ENCODE measurements at regions not wholly inside any gene's neighbourhood (a gene's known extent, or its start where the extent isn't known, plus 50 kb on each side); places are given as distances from the start of the nearest gene placed in this dataset.

DNA sequence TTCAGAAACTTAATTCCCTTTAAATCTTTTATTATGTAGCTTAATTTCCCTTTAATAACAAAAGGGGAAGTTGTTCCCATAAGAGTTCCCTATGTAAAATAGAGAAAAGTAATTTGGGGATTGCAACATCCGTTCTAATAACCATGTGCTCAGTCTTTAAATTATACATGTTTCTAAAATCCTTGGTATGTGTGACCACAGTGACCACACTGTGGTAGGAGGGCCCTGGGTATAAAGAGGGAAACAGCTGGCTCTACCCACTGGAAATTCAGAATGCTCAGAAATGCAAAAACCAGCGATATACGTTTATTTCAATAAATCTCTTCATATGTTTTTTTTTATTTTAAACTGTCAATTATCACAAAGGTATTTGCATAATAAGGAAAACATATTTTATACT, 219.1 kb downstream of the FGF13 start:
- H3K9ac ChIP-seq (ENCODE audit: extremely low read depth, low read length, poor library complexity, severe bottlenecking) = no peak overlapping the region
- no peaks in the 10 kb centered on the region for H3K4me1 Mint-ChIP-seq

DNA sequence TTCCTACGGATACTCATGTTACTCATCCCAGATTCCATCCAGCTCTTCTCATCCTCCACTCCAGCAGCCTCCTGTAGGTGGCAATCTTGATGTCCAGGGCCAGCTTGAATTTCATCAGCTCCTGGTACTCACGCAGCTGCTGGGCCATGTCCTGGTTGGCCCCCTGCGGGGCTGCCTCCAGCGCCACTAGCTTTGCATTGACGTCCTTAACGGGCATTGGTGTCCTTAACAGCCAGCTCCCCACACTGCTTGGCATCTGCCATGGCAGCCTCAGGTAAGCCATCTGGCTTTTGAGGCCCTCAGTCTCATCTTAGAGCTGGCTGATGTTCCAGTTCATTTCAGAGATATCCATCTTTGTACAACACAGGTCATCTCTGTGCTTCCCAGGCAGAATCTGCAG, 223.7 kb downstream of the FGF13 start:
- Mint-ChIP-seq H3K27ac (no peak overlapping the region), H3K9me3 (peaks cover 4% of the 10 kb centered on the region)
- H3K27ac ChIP-seq (ENCODE audit: low read depth, low read length) = no peak overlapping the region

More for the DNA sequence above, 219.1 kb downstream of the FGF13 start:
- Histone ChIP-seq H3K4me3 (ENCODE audit: low read length) (no peak overlapping the region), H3K4me1 (ENCODE audit: control insufficient read depth, insufficient read depth, low read length) (no peaks in the 10 kb centered on the region), H3K27me3 (ENCODE audit: control insufficient read depth, insufficient read depth, low read length, poor library complexity, severe bottlenecking) (no peaks in the 10 kb centered on the region), H3K36me3 (ENCODE audit: control insufficient read depth, insufficient read depth, low read length) (no peaks in the 10 kb centered on the region), H3K9me3 (ENCODE audit: control insufficient read depth, low read length) (no peaks in the 10 kb centered on the region), H3K27ac (ENCODE audit: low read depth, low read length) (no peak overlapping the region)
- H3K27me3 Mint-ChIP-seq (ENCODE audit: insufficient read depth) = no peaks in the 10 kb centered on the region
- H3K4me3 Mint-ChIP-seq = no peak overlapping the region
- no peak for DNase-seq
- WGBS, 2 experiments (ENCODE audit: insufficient coverage in 1 of 2, insufficient read length in 1 of 2) = no CpG with 5 or more reads among the region's 3 CpGs
- no peaks in the 10 kb centered on the region for H3K36me3 Mint-ChIP-seq (ENCODE audit: low read depth)
- no peak overlapping the region for H3K27ac Mint-ChIP-seq
- H3K9me3 Mint-ChIP-seq = peaks cover 6% of the 10 kb centered on the region
- TF ChIP-seq, protein P1, sequence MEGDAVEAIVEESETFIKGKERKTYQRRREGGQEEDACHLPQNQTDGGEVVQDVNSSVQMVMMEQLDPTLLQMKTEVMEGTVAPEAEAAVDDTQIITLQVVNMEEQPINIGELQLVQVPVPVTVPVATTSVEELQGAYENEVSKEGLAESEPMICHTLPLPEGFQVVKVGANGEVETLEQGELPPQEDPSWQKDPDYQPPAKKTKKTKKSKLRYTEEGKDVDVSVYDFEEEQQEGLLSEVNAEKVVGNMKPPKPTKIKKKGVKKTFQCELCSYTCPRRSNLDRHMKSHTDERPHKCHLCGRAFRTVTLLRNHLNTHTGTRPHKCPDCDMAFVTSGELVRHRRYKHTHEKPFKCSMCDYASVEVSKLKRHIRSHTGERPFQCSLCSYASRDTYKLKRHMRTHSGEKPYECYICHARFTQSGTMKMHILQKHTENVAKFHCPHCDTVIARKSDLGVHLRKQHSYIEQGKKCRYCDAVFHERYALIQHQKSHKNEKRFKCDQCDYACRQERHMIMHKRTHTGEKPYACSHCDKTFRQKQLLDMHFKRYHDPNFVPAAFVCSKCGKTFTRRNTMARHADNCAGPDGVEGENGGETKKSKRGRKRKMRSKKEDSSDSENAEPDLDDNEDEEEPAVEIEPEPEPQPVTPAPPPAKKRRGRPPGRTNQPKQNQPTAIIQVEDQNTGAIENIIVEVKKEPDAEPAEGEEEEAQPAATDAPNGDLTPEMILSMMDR (conservative IDR thresholded peaks at IDR 0.05) = no peak

DNA sequence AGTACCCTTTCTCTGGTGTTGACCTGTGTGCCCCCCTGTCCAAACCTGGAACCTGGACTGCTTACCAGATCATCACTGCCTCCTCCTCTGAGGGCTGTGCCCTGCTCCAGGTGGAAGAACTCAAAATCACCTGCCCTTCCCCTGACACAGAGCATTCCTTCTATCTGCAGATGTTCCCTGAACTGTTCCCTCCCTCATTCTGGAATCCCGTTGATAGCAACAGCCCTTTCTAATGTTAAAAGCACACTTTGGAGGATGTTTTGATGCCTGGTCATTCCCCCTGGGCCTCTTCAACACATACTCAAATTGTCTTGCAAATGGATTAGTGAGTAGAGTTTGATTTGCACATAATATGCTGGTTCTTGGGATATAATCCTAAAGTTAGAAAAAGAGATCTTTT, 225.8 kb downstream of the FGF13 start:
- Mint-ChIP-seq H3K36me3 (ENCODE audit: low read depth) (no peaks in the 10 kb centered on the region), H3K9me3 (peaks cover 8% of the 10 kb centered on the region), H3K27ac (no peak overlapping the region), H3K4me3 (no peak overlapping the region), H3K4me1 (no peaks in the 10 kb centered on the region), H3K27me3 (ENCODE audit: insufficient read depth) (no peaks in the 10 kb centered on the region)
- no peaks in the 10 kb centered on the region for H3K27me3 ChIP-seq (ENCODE audit: control insufficient read depth, insufficient read depth, low read length, poor library complexity, severe bottlenecking)
- H3K9me3 ChIP-seq (ENCODE audit: control insufficient read depth, low read length) = no peaks in the 10 kb centered on the region
- no peak overlapping the region for H3K4me3 ChIP-seq (ENCODE audit: low read length)
- H3K27ac ChIP-seq (ENCODE audit: low read depth, low read length) = no peak overlapping the region
- TF ChIP-seq, protein P1 (conservative IDR thresholded peaks at IDR 0.05) = no peak
- H3K4me1 ChIP-seq (ENCODE audit: control insufficient read depth, insufficient read depth, low read length) = no peaks in the 10 kb centered on the region
- no peak overlapping the region for H3K9ac ChIP-seq (ENCODE audit: extremely low read depth, low read length, poor library complexity, severe bottlenecking)
- WGBS, 2 experiments (ENCODE audit: insufficient coverage in 1 of 2, insufficient read length in 1 of 2) = 0% methylated on average over 1 of the region's 1 CpG; no CpG with 5 or more reads in 1 of the 2 experiments
- DNase-seq = peak; percentile 57
- no peaks in the 10 kb centered on the region for H3K36me3 ChIP-seq (ENCODE audit: control insufficient read depth, insufficient read depth, low read length)

More for the DNA sequence above, 223.7 kb downstream of the FGF13 start:
- Mint-ChIP-seq H3K4me1 (no peaks in the 10 kb centered on the region), H3K4me3 (no peak overlapping the region), H3K36me3 (ENCODE audit: low read depth) (no peaks in the 10 kb centered on the region), H3K27me3 (ENCODE audit: insufficient read depth) (no peaks in the 10 kb centered on the region)
- WGBS, 2 experiments (ENCODE audit: insufficient coverage in 1 of 2, insufficient read length in 1 of 2) = 95 to 100% methylated on average over 1 to 6 of the region's 6 CpGs
- H3K9me3 ChIP-seq (ENCODE audit: control insufficient read depth, low read length) = no peaks in the 10 kb centered on the region
- DNase-seq = no peak
- no peaks in the 10 kb centered on the region for H3K27me3 ChIP-seq (ENCODE audit: control insufficient read depth, insufficient read depth, low read length, poor library complexity, severe bottlenecking)
- H3K4me3 ChIP-seq (ENCODE audit: low read length) = no peak overlapping the region
- no peak overlapping the region for H3K9ac ChIP-seq (ENCODE audit: extremely low read depth, low read length, poor library complexity, severe bottlenecking)
- no peaks in the 10 kb centered on the region for H3K36me3 ChIP-seq (ENCODE audit: control insufficient read depth, insufficient read depth, low read length)
- TF ChIP-seq, protein P1 (conservative IDR thresholded peaks at IDR 0.05) = peak; percentile 36
- no peaks in the 10 kb centered on the region for H3K4me1 ChIP-seq (ENCODE audit: control insufficient read depth, insufficient read depth, low read length)

Data from endodermal cell (in vitro differentiated cells).